ENCODE measurements at regions not wholly inside any gene's neighbourhood (a gene's known extent, or its start where the extent isn't known, plus 50 kb on each side); places are given as distances from the start of the nearest gene placed in this dataset.
"Not testable (repeated sequence)": the region's sequence is repeated elsewhere in the genome, so short reads cannot be mapped to it uniquely, and the experiment has no call there.

- TF ChIP-seq ZFX (IDR thresholded peaks at IDR 0.05; ENCODE audit: borderline replicate concordance) (no peak), CTCF (IDR thresholded peaks at IDR 0.05) (no peak)
Observed at GRCh38 chr9:115456515-115456914, 338.6 kb upstream of the TNC start.

GRCh38 chr9:115461280-115461679 lies 343.3 kb upstream of the TNC start:
- H3K27ac ChIP-seq = no peak overlapping the region
- TF ChIP-seq ZFX (IDR thresholded peaks at IDR 0.05; ENCODE audit: borderline replicate concordance) = no peak
- TF ChIP-seq CTCF (IDR thresholded peaks at IDR 0.05) = no peak

More at GRCh38 chr9:115456515-115456914, 338.6 kb upstream of the TNC start:
- H3K27ac ChIP-seq = no peak overlapping the region

GRCh38 chr9:115462623-115463022 lies 344.7 kb upstream of the TNC start:
- TF ChIP-seq ZFX (IDR thresholded peaks at IDR 0.05; ENCODE audit: borderline replicate concordance) = no peak
- no peak overlapping the region for H3K27ac ChIP-seq

- no peak overlapping the region for H3K27ac ChIP-seq
- TF ChIP-seq CTCF (IDR thresholded peaks at IDR 0.05) (no peak), ZFX (IDR thresholded peaks at IDR 0.05; ENCODE audit: borderline replicate concordance) (no peak)
Observed at GRCh38 chr9:115466756-115467155, 348.8 kb upstream of the TNC start.

- no peak overlapping the region for H3K27ac ChIP-seq
- no peak for TF ChIP-seq CTCF (IDR thresholded peaks at IDR 0.05)
- no peak for TF ChIP-seq ZFX (IDR thresholded peaks at IDR 0.05; ENCODE audit: borderline replicate concordance)
Observed at GRCh38 chr9:115469841-115470240, 351.9 kb upstream of the TNC start.

- H3K27ac ChIP-seq = not testable (repeated sequence)
Observed at GRCh38 chr9:115473032-115473431, 355.1 kb upstream of the TNC start.

GRCh38 chr9:115481769-115482168 lies 363.8 kb upstream of the TNC start:
- H3K27ac ChIP-seq = no peak overlapping the region
- TF ChIP-seq CTCF (IDR thresholded peaks at IDR 0.05) (no peak), ZFX (IDR thresholded peaks at IDR 0.05; ENCODE audit: borderline replicate concordance) (no peak)

- TF ChIP-seq CTCF (IDR thresholded peaks at IDR 0.05) (no peak), ZFX (IDR thresholded peaks at IDR 0.05; ENCODE audit: borderline replicate concordance) (no peak)
- H3K27ac ChIP-seq = peak overlapping the region; percentile 89; the same call in 1 of the 2 replicates
Observed at GRCh38 chr9:115482747-115483146, 364.8 kb upstream of the TNC start.

Measured in 22Rv1 (cell line).